ENCODE measurements at regions not wholly inside any gene's neighbourhood (a gene's known extent, or its start where the extent isn't known, plus 50 kb on each side); places are given as distances from the start of the nearest gene placed in this dataset.

DNA sequence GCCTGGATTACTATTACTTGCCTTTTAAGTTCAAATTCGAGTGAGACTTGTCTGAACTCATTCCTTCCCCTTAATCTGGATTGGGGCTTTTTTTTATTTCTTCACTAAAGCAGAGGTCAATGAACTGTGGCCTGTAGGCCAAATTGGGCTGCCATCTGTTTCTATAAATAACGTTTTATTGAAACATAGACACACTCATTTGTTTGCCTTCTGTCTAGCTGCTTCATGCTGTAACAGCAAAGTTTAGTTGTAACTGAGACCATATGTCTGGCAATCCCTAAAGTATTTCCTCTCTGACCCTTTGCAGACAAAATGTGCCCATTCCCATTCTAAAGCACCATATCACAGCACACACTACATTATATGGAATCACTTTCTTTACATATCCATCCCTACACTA lies 207.9 kb upstream of the ISX start:
- POLR2A ChIA-PET, result no interaction called here

GRCh38 chr22:34861787-34862186 lies 204.2 kb upstream of the ISX start:
- no peak overlapping the region for H3K4me2 ChIP-seq
- 5% methylated on average over 2 of the region's 2 CpGs for WGBS (ENCODE audit: missing lambda C conversion rate)
- no peak overlapping the region for H3K27ac ChIP-seq
- ATAC-seq (no peak), DNase-seq (ENCODE audit: low read depth in 1 of 2, low spot score in 1 of 2) (no peak), FAIRE-seq (no peak)
- H3K9me3 ChIP-seq, result no peaks in the 10 kb centered on the region
- ChIA-PET POLR2A (no interaction called here), CTCF (no interaction called here)
- no peak overlapping the region for H3K4me3 ChIP-seq
- no peaks in the 10 kb centered on the region for H3K4me1 ChIP-seq
- no peak for TF ChIP-seq CBX8 (IDR thresholded peaks at IDR 0.05)
- TF ChIP-seq JUNB (IDR thresholded peaks at IDR 0.05), result no peak
- TF ChIP-seq NPAS2 (CRISPR knock-in tag; IDR thresholded peaks at IDR 0.05; ENCODE audit: borderline replicate concordance), result no peak
- no peak for TF ChIP-seq NR3C1 (IDR thresholded peaks at IDR 0.05)
- TF ChIP-seq ESRRA (IDR thresholded peaks at IDR 0.05; ENCODE audit: borderline replicate concordance, low read length), result no peak
- no peak for TF ChIP-seq CHD4 (IDR thresholded peaks at IDR 0.05; ENCODE audit: borderline replicate concordance)
- TF ChIP-seq CEBPB (IDR thresholded peaks at IDR 0.05), result no peak
- TF ChIP-seq RNF2 (IDR thresholded peaks at IDR 0.05; ENCODE audit: borderline replicate concordance, low read depth), result no peak
- no peak for TF ChIP-seq MAX (IDR thresholded peaks at IDR 0.05)
- TF ChIP-seq POLR2A (IDR thresholded peaks at IDR 0.05; ENCODE audit: low read length), result no peak
- no peak for TF ChIP-seq NFE2L2 (conservative IDR thresholded peaks at IDR 0.05; ENCODE audit: low read length)
- TF ChIP-seq, protein P1, sequence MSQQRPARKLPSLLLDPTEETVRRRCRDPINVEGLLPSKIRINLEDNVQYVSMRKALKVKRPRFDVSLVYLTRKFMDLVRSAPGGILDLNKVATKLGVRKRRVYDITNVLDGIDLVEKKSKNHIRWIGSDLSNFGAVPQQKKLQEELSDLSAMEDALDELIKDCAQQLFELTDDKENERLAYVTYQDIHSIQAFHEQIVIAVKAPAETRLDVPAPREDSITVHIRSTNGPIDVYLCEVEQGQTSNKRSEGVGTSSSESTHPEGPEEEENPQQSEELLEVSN (IDR thresholded peaks at IDR 0.05; ENCODE audit: borderline replicate concordance, low read depth), result no peak
- TF ChIP-seq RAD21 (conservative IDR thresholded peaks at IDR 0.05 in 1 of 2, IDR thresholded peaks at IDR 0.05 in 1 of 2), result no peak
- no peak for TF ChIP-seq HMGXB4 (CRISPR knock-in tag; IDR thresholded peaks at IDR 0.05; ENCODE audit: borderline replicate concordance)
- TF ChIP-seq TFCP2L1 (CRISPR knock-in tag; IDR thresholded peaks at IDR 0.05), result no peak
- no peak for TF ChIP-seq MYC (IDR thresholded peaks at IDR 0.05; ENCODE audit: borderline replicate concordance, low read length)
- TF ChIP-seq FOSL2 (IDR thresholded peaks at IDR 0.05), result no peak
- no peak for TF ChIP-seq FOSL2 (CRISPR knock-in tag; IDR thresholded peaks at IDR 0.05)
- TF ChIP-seq EHF (CRISPR knock-in tag; IDR thresholded peaks at IDR 0.05), result no peak
- TF ChIP-seq KDM5A (IDR thresholded peaks at IDR 0.05), result no peak

More for the DNA sequence above, 207.9 kb upstream of the ISX start:
- Histone ChIP-seq H3K4me2 (no peak overlapping the region), H3K27ac (no peak overlapping the region), H3K4me1 (no peaks in the 10 kb centered on the region), H3K9me3 (no peaks in the 10 kb centered on the region), H3K4me3 (no peak overlapping the region)
- DNase-seq (ENCODE audit: low read depth in 1 of 2, low spot score in 1 of 2) (no peak), ATAC-seq (no peak), FAIRE-seq (no peak)
- 0% methylated on average over 2 of the region's 2 CpGs for WGBS (ENCODE audit: missing lambda C conversion rate)
- CTCF ChIA-PET, result no interaction called here
- TF ChIP-seq RNF2 (IDR thresholded peaks at IDR 0.05; ENCODE audit: borderline replicate concordance, low read depth) (no peak), KDM5A (IDR thresholded peaks at IDR 0.05) (no peak), ZNF302 (CRISPR knock-in tag; IDR thresholded peaks at IDR 0.05) (no peak), MAX (IDR thresholded peaks at IDR 0.05) (no peak), HDAC2 (IDR thresholded peaks at IDR 0.05) (no peak), SMC3 (IDR thresholded peaks at IDR 0.05) (no peak), EHMT2 (IDR thresholded peaks at IDR 0.05; ENCODE audit: low read depth) (no peak), GATA3 (IDR thresholded peaks at IDR 0.05; ENCODE audit: borderline replicate concordance) (no peak), EP300 (IDR thresholded peaks at IDR 0.05) (no peak), HEYL (CRISPR knock-in tag; IDR thresholded peaks at IDR 0.05) (no peak), CHD2 (IDR thresholded peaks at IDR 0.05; ENCODE audit: low read length, partially characterized antibody) (no peak), TFCP2L1 (CRISPR knock-in tag; IDR thresholded peaks at IDR 0.05) (no peak), HOXB13 (CRISPR knock-in tag; IDR thresholded peaks at IDR 0.05; ENCODE audit: low read depth) (no peak), FOXS1 (CRISPR knock-in tag; IDR thresholded peaks at IDR 0.05) (no peak), FOSB (CRISPR knock-in tag; IDR thresholded peaks at IDR 0.05) (no peak)
- TF ChIP-seq, protein P2, sequence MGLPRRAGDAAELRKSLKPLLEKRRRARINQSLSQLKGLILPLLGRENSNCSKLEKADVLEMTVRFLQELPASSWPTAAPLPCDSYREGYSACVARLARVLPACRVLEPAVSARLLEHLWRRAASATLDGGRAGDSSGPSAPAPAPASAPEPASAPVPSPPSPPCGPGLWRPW (IDR thresholded peaks at IDR 0.05), result no peak
- TF ChIP-seq, protein P1 (IDR thresholded peaks at IDR 0.05; ENCODE audit: borderline replicate concordance, low read depth), result no peak
